H1 (cell line): ENCODE measurements at regions not wholly inside any gene's neighbourhood (a gene's known extent, or its start where the extent isn't known, plus 50 kb on each side); places are given as distances from the start of the nearest gene placed in this dataset.

Source experiments
- CTCF ChIA-PET: fragments of 300-600 bp; sonication (Branson Sonifier 250); formaldehyde crosslinking; loops from one replicate; lab custom pipeline; 2021; ENCODE audit not compliant: partially characterized antibody; lab: Charles Lee
- POLR2A ChIA-PET: fragments of 300-600 bp; sonication (Branson Sonifier 250); formaldehyde crosslinking; loops from one replicate; lab custom pipeline; 2021; ENCODE audit warnings: inconsistent platforms; ENCODE audit not compliant: partially characterized antibody; lab: Charles Lee
- DNase-seq, 2 experiments: peaks; one replicate each; pipeline versions ENCODE4 v3.0.0 to v3.0.0-alpha.2; 2010 to 2022; ENCODE audit warnings: low spot score in 2 of 2, low read depth in 1 of 2, mixed read lengths in 1 of 2
- FAIRE-seq: peaks from 2 replicates; lab custom pipeline; 2011; peaks lifted over from hg19 to GRCh38; lab: Jason Lieb, UNC
- H2AFZ ChIP-seq: 2 replicates; pipeline ENCODE4 v1.8.1; 2012; ENCODE audit warnings: low read length, inconsistent platforms
- H2AK5ac ChIP-seq: 2 replicates; pipeline ENCODE4 v1.6.1; 2013; ENCODE audit warnings: low read depth, low read length
- H2BK120ac ChIP-seq: replicated peaks from 2 replicates; pipeline ENCODE3; 2013; ENCODE audit warnings: low read depth, low read length, inconsistent platforms
- H2BK12ac ChIP-seq: 2 replicates; pipeline ENCODE4 v1.6.1; 2013; ENCODE audit warnings: low read depth, low read length
- H2BK15ac ChIP-seq: 2 replicates; pipeline ENCODE4 v1.6.1; 2013; ENCODE audit warnings: low read length
- H2BK20ac ChIP-seq: 2 replicates; pipeline ENCODE4 v1.6.1; 2013; ENCODE audit warnings: low read length
- H2BK5ac ChIP-seq: 2 replicates; pipeline ENCODE4 v1.6.1; 2013; ENCODE audit warnings: low read depth, low read length
- H3K14ac ChIP-seq: 2 replicates; pipeline ENCODE4 v1.6.1; 2013; ENCODE audit warnings: inconsistent platforms; ENCODE audit not compliant: insufficient read length
- H3K18ac ChIP-seq: 2 replicates; pipeline ENCODE4 v1.6.1; 2013; ENCODE audit warnings: low read length; ENCODE audit errors: extremely low read depth
- H3K23ac ChIP-seq: 2 replicates; pipeline ENCODE4 v1.6.1; 2013; ENCODE audit warnings: inconsistent platforms; ENCODE audit not compliant: insufficient read length
- H3K23me2 ChIP-seq: 2 replicates; pipeline ENCODE4 v1.6.1; 2013; ENCODE audit warnings: low read depth, low read length
- H3K27ac ChIP-seq: 2 replicates; pipeline ENCODE4 v1.6.1; 2011; ENCODE audit warnings: low read depth, low read length, inconsistent platforms
- H3K27me3 ChIP-seq, 4 experiments: replicated peaks in 1 of 4; 1 replicate in 1 of 4; 2 replicates in 3 of 4; pipeline versions ENCODE4 v1.6.1 to v1.8.1; 2011 to 2013; ENCODE audit warnings: low read length in 3 of 4, mild to moderate bottlenecking in 3 of 4, inconsistent platforms in 2 of 4, mixed read lengths in 2 of 4, moderate library complexity in 1 of 4; ENCODE audit not compliant: control insufficient read depth in 3 of 4, insufficient read depth in 3 of 4; ENCODE audit errors: extremely low read depth in 1 of 4
- H3K36me3 ChIP-seq, 4 experiments: 2 replicates each; pipeline versions ENCODE4 v1.6.1 to v1.8.1; 2011 to 2013; ENCODE audit warnings: mild to moderate bottlenecking in 4 of 4, low read length in 3 of 4, moderate library complexity in 2 of 4, control low read depth in 1 of 4, inconsistent platforms in 1 of 4; ENCODE audit not compliant: insufficient read depth in 4 of 4, control insufficient read depth in 2 of 4
- H3K4ac ChIP-seq: replicated peaks from 2 replicates; pipeline ENCODE3; 2013; ENCODE audit warnings: low read length, low read depth, mixed read lengths, inconsistent platforms; ENCODE audit not compliant: insufficient read length
- H3K4me1 ChIP-seq, 4 experiments: replicated peaks in 1 of 4; 1 replicate in 1 of 4; 2 replicates in 3 of 4; pipeline versions ENCODE4 v1.6.1 to v1.8.1; 2011 to 2013; ENCODE audit warnings: low read length in 3 of 4, inconsistent platforms in 2 of 4, mixed read lengths in 1 of 4; ENCODE audit not compliant: insufficient read depth in 4 of 4, control insufficient read depth in 3 of 4
- H3K4me2 ChIP-seq, 2 experiments: 2 replicates each; pipeline versions ENCODE4 v1.6.1 to v1.8.1; 2011 to 2013; ENCODE audit warnings: low read depth in 2 of 2, low read length in 2 of 2, control low read depth in 1 of 2, inconsistent platforms in 1 of 2, mild to moderate bottlenecking in 1 of 2; ENCODE audit not compliant: insufficient read depth in 1 of 2
- H3K4me3 ChIP-seq, 4 experiments: fragments of 200-600, 300-600 bp in 1 of 4; sonication (generic), shearing (Covaris generic), sonication (Bioruptor Twin) in 1 of 4; 2 replicates each; pipeline versions ENCODE4 v1.5.1 to v1.8.1; 2011 to 2016; ENCODE audit warnings: low read length in 4 of 4, low read depth in 3 of 4, control low read depth in 2 of 4, inconsistent platforms in 2 of 4, mild to moderate bottlenecking in 2 of 4, mixed read lengths in 1 of 4, moderate library complexity in 1 of 4; ENCODE audit not compliant: insufficient read depth in 2 of 4; ENCODE audit errors: extremely low read depth in 1 of 4
- H3K56ac ChIP-seq: replicated peaks from 2 replicates; pipeline ENCODE3; 2013; ENCODE audit warnings: low read depth, mild to moderate bottlenecking, mixed read lengths, low read length, inconsistent platforms; ENCODE audit not compliant: insufficient read length
- H3K79me1 ChIP-seq: 2 replicates; pipeline ENCODE4 v1.6.1; 2013; ENCODE audit warnings: low read depth, low read length, control low read depth
- H3K79me2 ChIP-seq, 2 experiments: 2 replicates each; pipeline versions ENCODE4 v1.6.1 to v1.8.1; 2012 to 2013; ENCODE audit warnings: low read length in 2 of 2, mild to moderate bottlenecking in 2 of 2, inconsistent platforms in 1 of 2; ENCODE audit not compliant: insufficient read depth in 2 of 2, control insufficient read depth in 1 of 2
- H3K9ac ChIP-seq, 4 experiments: replicated peaks in 1 of 4; 1 replicate in 1 of 4; 2 replicates in 3 of 4; pipeline versions ENCODE4 v1.6.1 to v1.8.1; 2011 to 2013; ENCODE audit warnings: low read depth in 3 of 4, low read length in 3 of 4, control low read depth in 2 of 4, mild to moderate bottlenecking in 2 of 4, moderate library complexity in 2 of 4, inconsistent platforms in 1 of 4; ENCODE audit errors: extremely low read depth in 1 of 4
- H3K9me3 ChIP-seq, 2 experiments: 2 replicates each; pipeline versions ENCODE4 v1.6.1 to v1.8.1; 2012 to 2013; ENCODE audit warnings: mild to moderate bottlenecking in 2 of 2, moderate library complexity in 2 of 2, control low read depth in 1 of 2, inconsistent platforms in 1 of 2, low read depth in 1 of 2, low read length in 1 of 2, mixed read lengths in 1 of 2; ENCODE audit not compliant: insufficient read depth in 2 of 2
- H4K20me1 ChIP-seq, 2 experiments: replicated peaks in 1 of 2; 2 replicates each; pipeline versions ENCODE3 to v1.8.1; 2011 to 2013; ENCODE audit warnings: inconsistent platforms in 2 of 2, low read length in 2 of 2, mild to moderate bottlenecking in 1 of 2; ENCODE audit not compliant: insufficient read depth in 2 of 2, control insufficient read depth in 1 of 2
- H4K5ac ChIP-seq: 2 replicates; pipeline ENCODE4 v1.6.1; 2013; ENCODE audit warnings: low read length, low read depth, mixed read lengths, inconsistent platforms; ENCODE audit not compliant: insufficient read length
- H4K8ac ChIP-seq: 2 replicates; pipeline ENCODE4 v1.8.0; 2013; ENCODE audit warnings: mild to moderate bottlenecking, moderate library complexity, low read length, inconsistent platforms; ENCODE audit not compliant: insufficient read depth; ENCODE audit errors: extremely low read depth
- H4K91ac ChIP-seq: replicated peaks from 2 replicates; pipeline ENCODE3; 2013; ENCODE audit warnings: low read length, mixed read lengths, inconsistent platforms; ENCODE audit not compliant: insufficient read length
- HDAC2 ChIP-seq, 2 experiments: fragments of 300-600 bp in 1 of 2; sonication (generic) in 1 of 2; IDR thresholded peaks; 2 replicates each; pipeline ENCODE4 v1.6.1; 2011 to 2012; ENCODE audit warnings: low read depth in 2 of 2, low read length in 2 of 2, mild to moderate bottlenecking in 2 of 2, moderate library complexity in 2 of 2, borderline replicate concordance in 1 of 2, inconsistent platforms in 1 of 2
- WGBS, 2 experiments: shearing (Covaris generic) in 1 of 2; methylation state at CpG; one replicate each; pipeline versions ENCODE4 v1.1.6 to v1.1.7; 2013 to 2015; ENCODE audit warnings: low lambda C conversion rate in 2 of 2, mixed read lengths in 2 of 2, inconsistent platforms in 1 of 2, low coverage in 1 of 2, missing lambda C conversion rate in 1 of 2; ENCODE audit not compliant: insufficient replicate concordance in 2 of 2, insufficient coverage in 1 of 2, insufficient read length in 1 of 2; ENCODE audit errors: extremely low coverage in 1 of 2, missing lambda C conversion rate in 1 of 2; 5-methylcytosine and 5-hydroxymethylcytosine counted together

DNA sequence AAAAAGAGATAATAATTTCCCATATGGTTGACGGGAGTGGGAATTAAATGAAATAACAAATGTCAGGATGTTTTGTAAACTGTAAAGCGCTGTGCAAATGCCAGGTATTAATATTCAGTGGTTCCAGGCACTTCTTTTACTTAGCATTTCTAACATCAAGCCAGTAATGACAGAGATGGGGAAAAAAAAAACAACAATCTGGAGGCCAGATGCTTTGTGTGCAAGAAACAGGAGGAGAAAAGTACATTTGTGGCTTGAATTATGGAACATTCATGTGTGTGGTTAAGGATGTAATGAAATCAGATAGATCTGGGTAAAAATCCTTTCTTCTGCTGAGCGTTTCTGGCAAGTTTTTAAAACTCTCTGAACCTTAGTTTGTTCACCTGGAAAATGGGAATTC, 509.6 kb downstream of the FUT8 start:
- TF ChIP-seq HDAC2 (IDR thresholded peaks at IDR 0.05; ENCODE audit: borderline replicate concordance in 1 of 2, low read depth in 2 of 2, low read length in 2 of 2) = no peak
- no peak overlapping the region for H4K5ac ChIP-seq
- H2BK15ac ChIP-seq = no peak overlapping the region
- no peak overlapping the region for H3K56ac ChIP-seq
- no peaks in the 10 kb centered on the region for H3K36me3 ChIP-seq
- no peak overlapping the region for H3K23ac ChIP-seq
- H3K9me3 ChIP-seq = no peaks in the 10 kb centered on the region
- H3K23me2 ChIP-seq = no peaks in the 10 kb centered on the region
- no peak for DNase-seq
- H2BK12ac ChIP-seq = no peak overlapping the region
- H2BK20ac ChIP-seq = no peak overlapping the region
- H4K91ac ChIP-seq = no peak overlapping the region
- no peaks in the 10 kb centered on the region for H3K79me1 ChIP-seq
- H3K4ac ChIP-seq = no peak overlapping the region
- no peak overlapping the region for H2AK5ac ChIP-seq
- CTCF ChIA-PET = interaction anchor here (1.9 kb wide), 1 partner anchor 98 kb away, joined by 6 read pairs; no protein-coding TSS in a partner anchor
- H2BK120ac ChIP-seq = no peak overlapping the region
- FAIRE-seq = no peak
- H3K4me2 ChIP-seq = no peak overlapping the region
- H2AFZ ChIP-seq = no peak overlapping the region
- POLR2A ChIA-PET = no interaction called here
- H3K79me2 ChIP-seq = no peaks in the 10 kb centered on the region
- peaks cover 1 to 7% (median 4%) of the 10 kb centered on the region in 4 experiments; a peak in 4 of 7 replicates for H3K4me1 ChIP-seq
- no peak overlapping the region for H4K8ac ChIP-seq
- no peak overlapping the region for H3K27ac ChIP-seq
- H2BK5ac ChIP-seq = no peak overlapping the region
- H4K20me1 ChIP-seq = no peaks in the 10 kb centered on the region
- H3K14ac ChIP-seq = no peak overlapping the region
- H3K27me3 ChIP-seq = no peaks in the 10 kb centered on the region
- no peak overlapping the region for H3K18ac ChIP-seq
- H3K4me3 ChIP-seq = no peak overlapping the region
- 90% methylated on average over 3 of the region's 3 CpGs; no CpG with 5 or more reads in 1 of the 2 experiments for WGBS, 2 experiments
- H3K9ac ChIP-seq = no peak overlapping the region
